GM23248 (cell line): ENCODE measurements at regions not wholly inside any gene's neighbourhood (a gene's known extent, or its start where the extent isn't known, plus 50 kb on each side); places are given as distances from the start of the nearest gene placed in this dataset.
"Not testable (repeated sequence)": the region's sequence is repeated elsewhere in the genome, so short reads cannot be mapped to it uniquely, and the experiment has no call there.

Experiments used
- EZH2 ChIP-seq: fragments of 200-600 bp; sonication (generic); IDR thresholded peaks from 2 replicates; pipeline ENCODE4 v1.6.1; 2018; ENCODE audit warnings: antibody characterized with exemption, mild to moderate bottlenecking; ENCODE audit not compliant: insufficient read depth, poor library complexity, severe bottlenecking
- EZH2phosphoT487 ChIP-seq: fragments of 200-600 bp; sonication (generic); IDR thresholded peaks from 2 replicates; pipeline ENCODE4 v1.6.1; 2018; ENCODE audit warnings: antibody characterized with exemption, moderate library complexity, mild to moderate bottlenecking, low read depth; ENCODE audit not compliant: insufficient read depth

DNA sequence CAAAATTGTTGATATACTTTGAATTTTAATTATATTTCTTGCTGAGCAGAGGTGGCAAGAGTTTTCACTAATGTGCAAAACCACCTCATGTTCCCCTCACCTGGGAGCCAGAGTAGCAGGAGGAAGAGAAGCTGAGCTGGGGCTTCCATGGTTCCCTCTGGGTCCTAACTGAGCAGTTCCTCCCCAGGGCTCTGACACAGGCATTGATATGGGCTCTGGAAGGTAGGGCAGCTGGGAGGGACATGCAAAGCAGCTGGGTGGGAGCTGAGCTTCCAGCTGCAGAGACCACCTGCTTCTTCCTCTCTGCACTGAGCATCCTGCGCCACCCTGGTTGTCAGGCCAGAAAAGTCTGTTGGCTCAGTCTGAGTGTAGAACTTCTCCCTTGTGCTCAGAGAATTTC, 336.1 kb downstream of the RPIA start:
- TF ChIP-seq EZH2, EZH2phosphoT487: not testable (repeated sequence)
